ENCODE measurements at regions not wholly inside any gene's neighbourhood (a gene's known extent, or its start where the extent isn't known, plus 50 kb on each side); places are given as distances from the start of the nearest gene placed in this dataset.

GRCh38 chr3:42019144-42019952, 57.4 kb upstream of the ULK4 start:
- TF ChIP-seq ZNF248 (tag by site-specific recombination; IDR thresholded peaks at IDR 0.05) (no peak), PRDM1 (tag by site-specific recombination; IDR thresholded peaks at IDR 0.05) (no peak), ZNF311 (tag by site-specific recombination; IDR thresholded peaks at IDR 0.05; ENCODE audit: borderline replicate concordance) (no peak), ZNF423 (tag by site-specific recombination; IDR thresholded peaks at IDR 0.05) (no peak), KLF9 (tag by site-specific recombination; IDR thresholded peaks at IDR 0.05; ENCODE audit: low read depth) (no peak), CTCF (tag by site-specific recombination; IDR thresholded peaks at IDR 0.05) (no peak), ZBTB26 (tag by site-specific recombination; optimal IDR thresholded peaks at IDR 0.05) (no peak), ZNF560 (tag by site-specific recombination; IDR thresholded peaks at IDR 0.05; ENCODE audit: borderline replicate concordance) (no peak)

Data from HEK293 (cell line).